Stimulated activated CD8-positive, alpha-beta memory T cell treated with anti-CD3 and anti-CD28 coated beads, Interleukin-7, amount 100 ng/mL, for 4 hours (primary cell): ENCODE measurements at regions not wholly inside any gene's neighbourhood (a gene's known extent, or its start where the extent isn't known, plus 50 kb on each side); places are given as distances from the start of the nearest gene placed in this dataset.
A peak's percentile ranks its signal among the peaks of the same experiment; 100 is the strongest.
"Not testable (repeated sequence)": the region's sequence is repeated elsewhere in the genome, so short reads cannot be mapped to it uniquely, and the experiment has no call there.

ENCODE experiments used
- DNase-seq, 2 donors: peaks; one replicate each; pipeline ENCODE4 v3.0.0-alpha.2; 2020; ENCODE audit warnings: low read depth in 2 of 2

DNA sequence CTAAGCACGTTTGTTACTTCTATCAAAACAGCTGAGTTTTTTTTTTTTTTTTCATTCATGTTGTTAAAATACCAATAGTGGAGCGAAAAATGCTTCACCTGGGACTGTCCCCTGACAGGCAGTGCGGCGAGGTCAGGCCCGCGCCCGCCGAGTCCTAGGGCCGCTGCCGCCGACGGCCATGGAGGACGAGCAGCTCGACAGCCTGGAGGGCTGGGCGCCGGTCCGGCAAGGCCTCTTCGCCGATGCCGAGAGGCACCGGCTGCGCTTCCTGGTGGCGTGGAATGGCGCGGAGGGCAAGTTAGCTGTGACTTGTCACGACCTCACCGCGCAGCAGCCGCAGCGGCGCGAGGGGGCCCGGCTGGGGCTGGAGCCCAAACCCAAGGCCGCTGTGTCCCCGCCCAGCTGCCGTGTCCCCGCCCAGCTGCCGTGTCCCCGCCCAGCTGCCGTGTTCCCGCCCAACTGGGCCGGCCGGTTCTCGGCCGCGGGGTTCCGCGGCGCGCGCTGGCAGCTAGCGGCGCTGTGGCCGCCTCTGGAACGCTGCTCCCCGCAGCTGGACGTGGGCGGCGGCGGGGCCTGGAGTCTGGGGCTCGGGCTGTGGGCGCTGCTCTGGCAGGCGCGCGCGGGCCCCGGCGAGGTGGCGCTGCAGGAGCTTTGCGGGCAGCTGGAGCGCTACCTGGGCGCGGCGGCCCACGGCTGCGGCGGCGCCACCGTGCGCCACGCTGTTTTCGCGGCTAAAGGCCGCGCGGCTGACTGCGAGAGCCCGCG lies 56.7 kb upstream of the GOLGA8R start:
- DNase-seq = peak; percentile 24 to 45

DNA sequence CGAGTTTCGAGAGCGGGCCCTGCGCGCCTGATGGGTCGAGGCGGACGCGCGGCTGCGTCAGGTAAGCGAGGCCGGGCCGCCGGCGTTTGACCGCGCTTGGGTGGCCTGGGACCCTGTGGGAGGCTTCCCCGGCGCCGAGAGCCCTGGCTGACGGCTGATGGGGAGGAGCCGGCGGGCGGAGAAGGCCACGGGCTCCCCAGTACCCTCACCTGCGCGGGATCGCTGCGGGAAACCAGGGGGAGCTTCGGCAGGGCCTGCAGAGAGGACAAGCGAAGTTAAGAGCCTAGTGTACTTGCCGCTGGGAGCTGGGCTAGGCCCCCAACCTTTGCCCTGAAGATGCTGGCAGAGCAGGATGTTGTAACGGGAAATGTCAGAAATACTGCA lies 57.3 kb upstream of the GOLGA8R start:
- not testable (repeated sequence) for DNase-seq

DNA sequence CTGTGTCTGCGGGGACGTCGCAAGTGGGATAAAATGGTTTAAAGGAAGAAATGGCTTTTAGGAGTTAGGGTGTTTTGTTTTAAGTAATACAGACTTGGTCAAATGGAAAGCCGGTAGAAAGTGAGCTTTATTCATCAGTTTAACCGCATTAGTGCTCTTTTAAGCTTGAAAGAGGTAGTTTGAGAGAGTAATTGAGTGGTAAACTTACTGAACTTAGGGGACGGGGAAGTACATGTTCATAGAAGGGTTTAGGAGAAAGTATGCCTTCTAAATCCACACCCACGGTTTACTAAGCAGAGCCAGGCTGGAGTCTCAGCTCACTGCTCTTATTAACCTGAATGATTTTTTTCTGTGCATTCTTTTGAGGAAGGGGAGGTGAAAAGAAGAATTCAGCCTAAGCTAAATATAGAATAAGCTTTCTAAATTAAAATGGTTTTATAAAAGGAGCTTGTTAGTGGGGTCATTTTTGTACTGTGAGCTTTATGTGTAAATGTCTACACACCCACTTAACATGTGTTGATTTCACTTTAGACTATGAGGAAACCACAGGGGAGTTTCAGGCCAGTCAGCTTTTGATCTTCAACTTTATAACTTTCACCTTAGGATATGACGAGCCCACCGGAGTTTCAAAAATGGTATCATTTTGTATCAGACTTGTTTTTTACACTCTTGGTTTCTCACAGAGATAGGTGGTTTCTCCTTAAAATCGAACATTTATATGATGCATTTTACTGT lies 57.9 kb upstream of the GOLGA8R start:
- DNase-seq = not testable (repeated sequence)

DNA sequence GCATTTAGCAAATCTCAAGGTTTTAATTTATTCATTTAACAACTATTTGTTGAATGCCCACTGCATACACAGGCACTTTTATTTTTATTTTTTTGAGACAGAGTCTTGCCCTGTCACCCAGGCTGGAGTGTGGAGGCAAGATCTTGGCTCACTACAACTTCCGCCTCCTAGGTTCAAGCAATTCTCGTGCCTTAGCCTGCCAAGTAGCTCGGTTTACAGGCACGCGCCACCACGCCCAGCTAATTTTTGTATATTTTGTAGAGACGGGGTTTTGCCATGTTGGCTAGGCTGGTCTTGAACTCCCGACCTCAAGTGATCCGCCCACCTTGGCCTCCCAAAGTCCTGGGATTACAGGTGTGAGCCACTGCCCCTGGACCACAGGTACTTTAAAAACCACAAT lies 67.0 kb upstream of the GOLGA8Q start:
- DNase-seq = not testable (repeated sequence)

DNA sequence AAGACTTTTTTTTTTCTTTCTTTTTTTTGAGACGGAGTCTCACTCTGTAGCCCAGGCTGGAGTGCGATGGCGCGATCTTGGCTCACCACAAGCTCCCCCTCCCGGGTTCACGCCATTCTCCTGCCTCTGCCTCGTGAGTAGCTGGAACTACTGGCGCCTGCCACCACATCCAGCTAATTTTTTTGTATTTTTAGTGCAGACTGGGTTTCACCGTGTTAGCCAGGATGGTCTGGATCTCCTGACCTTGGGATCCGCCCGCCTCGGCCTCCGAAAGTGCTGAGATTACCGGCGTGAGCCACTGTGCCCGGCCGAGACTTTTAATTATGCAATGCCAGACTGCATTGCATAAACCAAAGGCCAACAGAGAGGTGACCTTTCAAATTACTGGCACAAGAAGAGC lies 62.6 kb upstream of the GOLGA8Q start:
- DNase-seq = not testable (repeated sequence)

DNA sequence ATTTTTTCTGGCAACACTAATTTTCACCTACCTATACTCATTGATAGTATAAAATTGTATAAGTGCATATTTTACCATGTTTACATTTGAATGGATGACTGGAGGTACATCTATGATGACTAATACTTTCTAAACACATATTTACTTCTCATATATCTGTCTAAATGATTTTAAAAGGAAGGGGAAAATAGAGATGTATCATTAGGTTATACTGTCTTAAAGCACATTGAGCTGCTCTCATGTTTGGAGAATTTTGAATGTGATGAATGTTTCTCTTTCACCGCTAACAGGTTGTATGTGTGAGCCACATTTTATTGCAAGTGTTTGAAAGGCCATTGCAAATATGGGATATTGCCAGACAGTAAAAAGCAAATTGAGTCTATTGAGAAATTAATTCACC lies 61.5 kb upstream of the GOLGA8Q start:
- DNase-seq = not testable (repeated sequence)

DNA sequence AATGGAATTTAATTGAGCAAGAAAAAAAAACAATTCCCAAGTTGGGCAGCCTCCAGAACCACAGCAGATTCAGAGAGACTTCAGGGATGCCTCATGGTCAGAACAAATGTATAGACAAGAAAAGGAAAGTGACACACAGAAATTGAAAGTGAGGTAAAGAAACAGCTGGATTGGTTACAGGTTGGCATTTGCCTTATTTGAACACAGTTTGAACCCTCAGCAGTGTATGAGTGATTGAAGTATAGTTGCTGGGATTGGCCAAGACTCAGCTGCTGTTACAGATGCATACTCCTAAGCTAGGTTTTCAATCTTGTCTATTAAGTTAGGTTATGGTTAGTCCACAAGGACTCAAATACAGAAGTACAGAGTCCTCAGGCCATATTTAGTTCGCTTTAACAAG lies 57.9 kb upstream of the GOLGA8Q start:
- not testable (repeated sequence) for DNase-seq

DNA sequence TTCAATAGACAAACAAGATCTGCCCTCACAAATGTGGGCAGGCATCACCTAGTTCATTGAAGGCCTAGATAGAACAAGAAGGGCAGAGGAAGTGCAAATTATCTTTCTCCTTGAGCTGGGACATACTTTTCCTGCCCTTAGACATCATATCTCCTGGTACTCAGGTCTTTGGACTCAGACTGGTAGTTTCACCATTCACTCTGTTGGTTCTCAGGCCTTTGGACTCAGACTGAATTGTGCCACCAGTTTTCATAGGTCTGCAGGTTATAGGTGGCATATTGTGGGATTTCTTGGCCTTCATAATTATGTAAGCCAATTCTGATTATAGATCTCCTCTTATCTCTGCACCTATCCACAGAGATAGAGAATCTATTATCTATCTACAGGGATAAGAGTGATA lies 54.6 kb upstream of the GOLGA8Q start:
- not testable (repeated sequence) for DNase-seq

DNA sequence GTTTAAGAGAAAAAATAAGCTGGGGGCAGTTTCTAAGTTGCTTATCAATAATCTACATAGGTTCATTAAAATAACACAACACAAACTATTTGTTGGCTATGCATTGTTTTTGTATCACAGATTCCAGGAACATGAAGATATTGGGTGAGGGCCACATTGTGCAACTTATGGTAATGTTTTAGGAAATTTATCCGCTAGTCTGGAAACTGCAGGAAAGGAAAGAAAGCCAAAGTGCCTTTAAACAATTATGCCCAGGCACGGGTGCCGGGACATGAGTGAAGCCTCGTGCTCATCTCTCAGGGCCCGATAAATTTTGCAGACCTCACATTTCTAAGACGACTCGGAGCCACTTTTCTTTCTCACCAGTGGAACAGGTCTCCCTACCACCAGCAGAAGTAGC lies 52.6 kb upstream of the GOLGA8Q start:
- not testable (repeated sequence) for DNase-seq

DNA sequence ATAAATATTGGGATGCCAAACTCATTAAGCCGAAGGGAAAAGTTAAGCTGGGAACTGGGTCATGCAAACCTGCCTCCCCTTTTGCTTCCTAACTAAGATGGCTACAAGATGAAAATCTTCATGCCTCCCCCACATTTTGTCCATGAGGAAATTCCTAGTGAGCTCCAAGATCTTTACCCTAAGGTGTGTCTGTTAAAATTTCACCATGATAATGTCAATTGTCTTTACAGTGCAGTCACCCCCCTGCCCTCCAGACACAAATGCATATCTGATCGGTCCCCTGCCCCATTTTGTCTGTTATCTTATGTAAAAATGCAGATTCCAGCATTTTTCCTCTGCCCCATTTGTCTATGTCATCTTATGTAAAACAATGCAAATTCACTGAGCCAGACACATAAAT lies 51.3 kb upstream of the GOLGA8Q start:
- not testable (repeated sequence) for DNase-seq
